Upper lobe of left lung (tissue), 4 donors: ENCODE measurements at regions not wholly inside any gene's neighbourhood (a gene's known extent, or its start where the extent isn't known, plus 50 kb on each side); places are given as distances from the start of the nearest gene placed in this dataset.

ENCODE experiments used
- POLR2A ChIP-seq, 4 donors: fragments of 450-650 bp; IDR thresholded peaks; one replicate each; pipeline ENCODE4 v1.5.1; 2016 to 2017; ENCODE audit warnings: antibody characterized with exemption in 4 of 4, mild to moderate bottlenecking in 2 of 4
- TF ChIP-seq, protein P1 (sequence below), 6 experiments: fragments of 450-650 bp in 4 of 6; fragments of 200-600 bp in 2 of 6; sonication (generic) in 2 of 6; IDR thresholded peaks; one replicate each; pipeline ENCODE4 v1.5.1; 2016 to 2019; ENCODE audit warnings: antibody characterized with exemption in 6 of 6

DNA sequence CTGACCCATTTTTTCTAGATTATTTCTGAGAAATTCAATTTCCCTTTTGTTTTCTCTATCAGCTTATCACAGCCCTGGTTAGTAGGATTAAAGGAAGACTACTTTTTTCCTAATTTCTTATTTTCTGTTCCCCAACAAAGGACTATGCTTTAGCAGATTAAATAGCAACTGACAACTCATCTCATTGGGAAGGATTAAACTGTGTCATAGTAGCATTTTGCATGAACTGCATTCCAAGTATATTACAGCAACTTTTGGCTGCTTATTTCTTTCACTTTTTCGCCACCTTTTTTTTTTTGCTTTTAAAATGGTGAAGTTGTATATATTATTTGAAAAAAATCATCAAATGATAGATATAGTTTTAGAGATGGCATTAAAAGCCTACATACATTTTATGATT lies 570.3 kb downstream of the FBXO15 start:
- no peak for TF ChIP-seq POLR2A (IDR thresholded peaks at IDR 0.05)
- TF ChIP-seq, protein P1, sequence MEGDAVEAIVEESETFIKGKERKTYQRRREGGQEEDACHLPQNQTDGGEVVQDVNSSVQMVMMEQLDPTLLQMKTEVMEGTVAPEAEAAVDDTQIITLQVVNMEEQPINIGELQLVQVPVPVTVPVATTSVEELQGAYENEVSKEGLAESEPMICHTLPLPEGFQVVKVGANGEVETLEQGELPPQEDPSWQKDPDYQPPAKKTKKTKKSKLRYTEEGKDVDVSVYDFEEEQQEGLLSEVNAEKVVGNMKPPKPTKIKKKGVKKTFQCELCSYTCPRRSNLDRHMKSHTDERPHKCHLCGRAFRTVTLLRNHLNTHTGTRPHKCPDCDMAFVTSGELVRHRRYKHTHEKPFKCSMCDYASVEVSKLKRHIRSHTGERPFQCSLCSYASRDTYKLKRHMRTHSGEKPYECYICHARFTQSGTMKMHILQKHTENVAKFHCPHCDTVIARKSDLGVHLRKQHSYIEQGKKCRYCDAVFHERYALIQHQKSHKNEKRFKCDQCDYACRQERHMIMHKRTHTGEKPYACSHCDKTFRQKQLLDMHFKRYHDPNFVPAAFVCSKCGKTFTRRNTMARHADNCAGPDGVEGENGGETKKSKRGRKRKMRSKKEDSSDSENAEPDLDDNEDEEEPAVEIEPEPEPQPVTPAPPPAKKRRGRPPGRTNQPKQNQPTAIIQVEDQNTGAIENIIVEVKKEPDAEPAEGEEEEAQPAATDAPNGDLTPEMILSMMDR (IDR thresholded peaks at IDR 0.05) = no peak
